Left forelimb (tissue), 1 donor: ENCODE measurements at regions not wholly inside any gene's neighbourhood (a gene's known extent, or its start where the extent isn't known, plus 50 kb on each side); places are given as distances from the start of the nearest gene placed in this dataset.
"Not testable (repeated sequence)": the region's sequence is repeated elsewhere in the genome, so short reads cannot be mapped to it uniquely, and the experiment has no call there.

Experiments
- DNase-seq: peaks from one replicate; pipeline ENCODE4 v3.0.0-alpha.2; 2018; ENCODE audit warnings: low spot score

DNA sequence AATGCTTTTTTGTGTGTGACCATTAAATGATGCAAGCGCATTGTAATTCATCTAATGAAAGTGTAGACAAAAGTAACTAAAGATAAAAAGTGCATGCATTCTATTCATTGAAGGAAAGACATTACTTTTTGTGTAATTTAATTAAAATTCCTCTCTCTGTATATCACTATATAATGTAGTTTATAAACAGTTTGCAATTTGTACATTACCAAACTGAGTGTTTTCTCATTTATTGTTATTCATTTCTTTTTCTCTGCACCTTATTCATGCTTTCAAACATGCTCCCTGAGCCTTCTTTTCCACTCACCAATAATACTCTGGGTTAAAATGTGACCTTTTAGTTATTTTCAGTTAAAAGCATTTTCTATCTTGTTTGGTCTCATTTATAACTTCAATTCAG lies 713.7 kb upstream of the AADAT start:
- no peak for DNase-seq

GRCh38 chr4:170801771-170802170 lies 712.0 kb upstream of the AADAT start:
- DNase-seq = no peak

GRCh38 chr4:170794525-170794924 lies 704.8 kb upstream of the AADAT start:
- no peak for DNase-seq

GRCh38 chr4:170788540-170789051 lies 698.8 kb upstream of the AADAT start:
- not testable (repeated sequence) for DNase-seq

DNA sequence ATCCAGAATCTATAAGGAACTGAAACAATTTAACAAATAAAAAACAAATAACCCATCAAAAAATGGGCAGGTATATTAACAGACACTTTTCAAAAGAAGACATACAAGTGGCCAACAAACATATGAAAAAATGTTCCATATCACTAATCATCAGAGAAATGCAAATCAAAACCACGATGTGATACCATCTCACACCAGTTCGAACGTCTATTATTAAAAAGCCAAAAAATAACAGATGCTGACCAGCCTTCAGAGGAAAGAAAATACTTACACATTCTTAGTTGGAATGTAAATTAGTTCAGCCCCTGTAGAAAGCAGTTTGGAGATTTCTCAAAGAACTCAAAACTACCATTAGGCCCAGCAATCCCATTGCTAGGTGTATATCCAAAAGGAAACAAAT lies 687.9 kb upstream of the AADAT start:
- no peak for DNase-seq

- no peak for DNase-seq
Observed at GRCh38 chr4:170776983-170777382, 687.2 kb upstream of the AADAT start.

- no peak for DNase-seq
Observed at GRCh38 chr4:170775851-170776250, 686.1 kb upstream of the AADAT start.

GRCh38 chr4:170773709-170774273 lies 684.0 kb upstream of the AADAT start:
- no peak for DNase-seq

- no peak for DNase-seq
Observed at GRCh38 chr4:170772429-170772828, 682.7 kb upstream of the AADAT start.

DNA sequence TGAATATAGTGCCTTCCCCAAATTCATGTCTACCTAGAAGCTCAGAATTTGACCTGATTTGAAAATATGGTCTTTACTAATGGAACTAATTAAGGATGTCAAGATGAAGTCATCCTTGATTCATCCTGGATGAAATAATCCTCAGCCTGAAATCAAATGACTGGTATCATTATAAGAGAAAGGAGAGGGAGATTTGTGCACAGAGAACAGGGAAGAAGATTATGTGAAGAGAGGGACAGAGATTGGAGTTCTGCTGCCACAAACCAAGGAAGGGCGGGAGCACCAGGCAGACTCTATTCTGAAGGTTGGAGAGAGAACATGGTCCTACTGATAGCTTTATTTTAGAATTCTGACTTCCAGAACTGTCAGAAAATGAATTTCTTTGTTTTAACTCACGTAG lies 680.9 kb upstream of the AADAT start:
- DNase-seq = no peak

DNA sequence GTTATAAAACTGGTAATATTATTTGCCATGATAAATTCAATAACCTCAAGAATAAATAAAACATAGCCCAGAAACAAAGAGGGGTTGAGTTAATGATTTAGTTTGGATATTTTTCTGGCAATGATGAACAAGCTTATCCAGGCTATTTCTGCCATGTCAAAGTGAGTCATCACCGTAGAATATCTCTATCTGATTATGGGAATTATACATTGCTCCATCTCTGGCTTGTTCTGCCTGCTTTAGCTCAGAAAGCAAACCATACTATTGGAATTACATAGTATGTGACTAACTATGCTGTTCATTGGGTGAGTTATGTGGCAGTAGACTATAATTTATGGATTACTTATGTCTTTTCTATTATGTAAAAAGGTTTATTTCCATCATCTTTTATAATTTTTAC lies 680.1 kb upstream of the AADAT start:
- no peak for DNase-seq

DNA sequence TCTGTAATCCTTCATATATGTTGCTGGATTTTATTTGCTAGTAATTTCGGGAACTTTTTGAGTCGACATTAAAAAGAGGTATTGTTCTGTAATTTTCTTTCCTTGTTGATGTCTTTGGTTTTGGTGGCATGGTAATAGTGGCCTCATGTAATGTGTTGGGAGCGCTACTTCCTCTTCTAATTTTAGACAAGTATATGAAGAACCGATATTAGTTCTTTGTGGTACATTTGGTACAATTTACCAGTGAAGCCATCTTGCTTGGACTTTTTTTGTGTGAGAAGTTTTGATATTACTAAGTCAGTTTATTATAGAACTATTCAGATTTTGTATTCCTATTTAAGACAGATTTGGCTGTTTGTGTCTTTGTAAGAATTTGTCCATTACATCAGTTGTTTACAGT lies 669.2 kb upstream of the AADAT start:
- DNase-seq = no peak

GRCh38 chr4:170750519-170750918 lies 660.8 kb upstream of the AADAT start:
- no peak for DNase-seq

DNA sequence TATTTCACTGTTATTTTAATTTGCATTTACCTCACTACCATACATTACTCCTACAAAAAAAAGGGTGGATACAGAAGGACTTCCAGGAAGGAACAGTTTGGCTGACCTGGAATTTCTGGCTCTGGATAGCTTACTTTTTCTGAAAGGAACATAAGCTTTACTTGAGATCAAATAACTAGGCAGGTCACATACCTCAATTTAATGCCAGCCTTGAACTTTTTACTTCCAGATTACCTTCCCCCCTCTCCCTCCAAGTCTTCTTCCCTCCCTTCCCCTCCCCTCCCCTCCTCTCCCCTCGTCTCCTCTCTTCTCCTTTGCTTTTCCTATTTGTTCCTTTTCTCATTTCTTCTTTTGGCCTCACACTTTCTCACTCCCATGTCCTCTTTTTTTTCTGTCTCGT lies 659.2 kb upstream of the AADAT start:
- no peak for DNase-seq

DNA sequence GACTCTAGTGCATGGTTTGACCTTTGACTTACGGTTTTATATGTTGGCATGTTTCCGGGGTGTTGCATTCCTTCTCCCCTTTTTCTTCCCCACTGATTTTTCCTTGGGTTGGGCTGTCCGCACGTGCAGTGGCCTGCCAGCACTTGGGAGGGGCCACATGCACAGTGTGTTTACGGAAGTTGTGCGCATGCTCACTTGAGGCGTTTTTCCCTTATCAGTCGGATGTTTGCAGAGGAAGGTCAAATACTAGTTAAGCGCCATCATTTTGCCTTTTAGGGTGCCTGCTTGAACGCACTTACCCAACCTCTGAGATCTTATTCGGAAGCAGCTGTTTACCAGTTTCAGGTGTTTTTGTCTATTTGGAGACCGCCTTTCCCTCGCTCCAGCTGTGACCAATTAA lies 653.9 kb upstream of the AADAT start:
- no peak for DNase-seq

GRCh38 chr4:170741856-170742255 lies 652.1 kb upstream of the AADAT start:
- DNase-seq = no peak

GRCh38 chr4:170736710-170737109 lies 647.0 kb upstream of the AADAT start:
- no peak for DNase-seq

DNA sequence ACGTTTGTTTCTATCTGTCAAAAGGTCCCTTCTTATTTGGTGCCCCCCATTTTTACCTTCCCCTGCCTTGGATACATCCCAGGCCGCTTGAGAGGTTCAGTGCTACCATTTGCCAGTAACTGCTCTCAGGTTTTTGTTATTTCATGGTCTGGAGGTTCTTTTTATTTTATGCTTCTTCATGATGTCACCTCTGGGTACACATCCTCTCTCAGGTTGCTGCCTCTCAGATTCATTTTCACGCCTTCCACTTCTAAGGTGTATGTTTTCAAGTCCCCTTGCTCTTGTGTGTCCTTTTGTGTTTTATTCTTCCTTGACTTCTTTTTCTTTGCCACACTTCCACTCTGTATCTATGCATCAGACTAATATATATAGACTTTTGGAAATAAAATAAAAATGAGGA lies 640.1 kb upstream of the AADAT start:
- DNase-seq = no peak

DNA sequence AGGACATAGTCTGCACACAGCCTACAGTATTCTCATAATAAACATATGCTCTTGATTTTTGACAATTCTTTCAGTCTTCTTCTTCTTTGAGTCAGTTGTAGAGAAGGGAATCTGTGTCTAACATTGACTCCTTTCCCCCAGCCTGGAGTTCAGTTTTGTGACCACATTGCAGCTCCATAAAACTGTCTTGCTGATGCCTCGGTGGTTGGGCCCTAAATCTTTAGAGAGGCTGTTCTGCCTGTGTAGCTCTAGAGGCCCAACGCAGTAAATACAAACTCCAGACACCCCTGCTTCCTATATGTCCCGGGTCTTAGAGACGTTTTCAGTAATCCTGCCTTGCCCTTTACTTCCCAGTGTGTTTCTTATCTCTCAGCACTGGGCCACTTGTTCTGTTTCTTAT lies 639.5 kb upstream of the AADAT start:
- no peak for DNase-seq

- DNase-seq = no peak
Observed at GRCh38 chr4:170724191-170724590, 634.4 kb upstream of the AADAT start.

DNA sequence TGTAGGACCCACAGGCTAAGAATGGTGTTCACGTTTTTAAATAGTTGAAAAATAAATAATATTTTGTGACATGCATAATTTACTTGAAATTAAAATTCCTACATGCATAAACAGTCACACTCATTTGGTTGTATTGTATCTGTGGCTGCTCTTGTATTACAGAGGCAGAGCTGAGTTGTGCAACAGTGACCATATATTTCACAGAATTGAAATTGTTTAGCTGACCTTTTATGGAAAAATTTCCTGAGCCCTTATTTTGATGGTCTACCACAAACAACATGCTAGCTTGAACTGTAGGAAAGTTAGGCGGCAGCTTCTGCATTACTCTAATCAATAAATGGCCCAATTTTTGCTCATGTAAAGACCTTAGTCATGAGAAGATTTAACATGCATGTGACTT lies 633.4 kb upstream of the AADAT start:
- DNase-seq = no peak

GRCh38 chr4:170721812-170722373 lies 632.1 kb upstream of the AADAT start:
- no peak for DNase-seq

DNA sequence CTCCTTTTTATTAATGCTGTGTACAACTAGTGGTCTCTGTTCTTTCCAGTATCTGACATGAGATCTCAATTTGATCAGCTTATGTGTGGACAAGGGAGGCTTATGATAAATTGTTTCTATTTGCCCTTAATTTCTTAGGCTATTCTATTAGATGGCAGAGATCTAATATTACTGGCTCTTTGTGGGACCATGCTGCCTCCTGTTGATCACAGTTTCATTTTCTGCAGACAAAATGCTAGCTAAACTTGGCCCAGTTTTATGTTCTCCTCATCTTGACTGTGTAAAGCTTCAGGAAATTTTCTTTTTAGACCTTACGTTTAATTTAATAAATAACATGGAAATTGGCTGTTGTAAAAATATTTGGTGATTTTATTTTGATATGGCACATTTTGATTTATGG lies 627.1 kb upstream of the AADAT start:
- no peak for DNase-seq

DNA sequence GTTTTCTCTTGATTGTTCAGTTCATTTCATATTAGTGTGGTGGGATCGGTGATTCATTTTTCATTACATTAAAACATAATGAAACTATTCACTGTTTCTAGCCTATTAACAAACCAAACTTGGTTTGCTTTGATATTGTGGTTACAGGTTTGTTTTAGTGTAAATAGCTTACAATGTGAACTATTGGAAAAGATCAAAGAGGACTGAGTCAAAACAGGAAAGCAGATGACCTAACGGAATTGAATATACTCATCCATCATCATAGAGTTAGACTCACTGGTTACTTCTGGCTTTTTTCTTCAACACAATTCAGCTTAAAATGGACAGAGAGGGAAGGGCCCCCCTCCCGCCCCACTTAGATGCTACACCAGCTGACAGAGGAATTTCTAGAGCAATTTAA lies 616.2 kb upstream of the AADAT start:
- DNase-seq = no peak
